TTC549 (cell line): ENCODE measurements at regions not wholly inside any gene's neighbourhood (a gene's known extent, or its start where the extent isn't known, plus 50 kb on each side); places are given as distances from the start of the nearest gene placed in this dataset.

Experiments
- FAIRE-seq: peaks from 2 replicates; lab custom pipeline; 2012; peaks lifted over from hg19 to GRCh38; lab: Jason Lieb, UNC

GRCh38 chr3:124200407-124200806, 208.5 kb upstream of the ROPN1 start:
- no peak for FAIRE-seq

- FAIRE-seq: no peak
These were observed 209.3 kb upstream of the ROPN1 start for GRCh38 chr3:124201226-124201625.

GRCh38 chr3:124201786-124202185, 209.9 kb upstream of the ROPN1 start:
- FAIRE-seq: no peak

- FAIRE-seq: no peak
These were observed 210.8 kb upstream of the ROPN1 start for GRCh38 chr3:124202754-124203153.

- no peak for FAIRE-seq
These were observed 211.4 kb upstream of the ROPN1 start for GRCh38 chr3:124203292-124203691.

- FAIRE-seq: no peak
These were observed 214.5 kb upstream of the ROPN1 start for GRCh38 chr3:124206225-124207055.

- FAIRE-seq: no peak
These were observed 215.2 kb upstream of the ROPN1 start for GRCh38 chr3:124207077-124207476.

GRCh38 chr3:124207873-124208485, 216.1 kb upstream of the ROPN1 start:
- no peak for FAIRE-seq

GRCh38 chr3:124209426-124209825, 217.5 kb upstream of the ROPN1 start:
- no peak for FAIRE-seq

GRCh38 chr3:124210899-124211298, 219.0 kb upstream of the ROPN1 start:
- FAIRE-seq: no peak

GRCh38 chr3:124213641-124214040, 221.7 kb upstream of the ROPN1 start:
- FAIRE-seq: no peak

GRCh38 chr3:124217542-124217941, 225.6 kb upstream of the ROPN1 start:
- no peak for FAIRE-seq

GRCh38 chr3:124221422-124221821, 229.5 kb upstream of the ROPN1 start:
- FAIRE-seq: no peak

GRCh38 chr3:124223853-124224252, 231.9 kb upstream of the ROPN1 start:
- FAIRE-seq: no peak

- no peak for FAIRE-seq
These were observed 235.3 kb upstream of the ROPN1 start for GRCh38 chr3:124227150-124227630.

- no peak for FAIRE-seq
These were observed 237.5 kb upstream of the ROPN1 start for GRCh38 chr3:124229420-124229819.

GRCh38 chr3:124229836-124230235, 237.9 kb upstream of the ROPN1 start:
- no peak for FAIRE-seq

GRCh38 chr3:124230432-124230831, 238.5 kb upstream of the ROPN1 start:
- FAIRE-seq: no peak

GRCh38 chr3:124230998-124231397, 239.1 kb upstream of the ROPN1 start:
- no peak for FAIRE-seq

GRCh38 chr3:124234852-124235252, 242.9 kb upstream of the ROPN1 start:
- no peak for FAIRE-seq

GRCh38 chr3:124235446-124235845, 243.5 kb upstream of the ROPN1 start:
- FAIRE-seq: no peak

- FAIRE-seq: no peak
These were observed 251.4 kb upstream of the ROPN1 start for GRCh38 chr3:124243177-124243859.

GRCh38 chr3:124246376-124246775, 254.5 kb upstream of the ROPN1 start:
- FAIRE-seq: no peak
